ENCODE measurements at regions not wholly inside any gene's neighbourhood (a gene's known extent, or its start where the extent isn't known, plus 50 kb on each side); places are given as distances from the start of the nearest gene placed in this dataset.

- no peak for TF ChIP-seq HDAC6 (IDR thresholded peaks at IDR 0.05; ENCODE audit: low read depth, low read length)
- no peak for TF ChIP-seq ZNF234 (CRISPR knock-in tag; conservative IDR thresholded peaks at IDR 0.05)
- no peak for TF ChIP-seq ZNF260 (CRISPR knock-in tag; IDR thresholded peaks at IDR 0.05; ENCODE audit: borderline replicate concordance, low read depth)
- TF ChIP-seq SNAPC2 (CRISPR knock-in tag; IDR thresholded peaks at IDR 0.05) = no peak
- no peak for TF ChIP-seq ZBTB25 (CRISPR knock-in tag; IDR thresholded peaks at IDR 0.05)
- TF ChIP-seq PITX1 (CRISPR knock-in tag; IDR thresholded peaks at IDR 0.05) = no peak
- TF ChIP-seq ZNF280D (CRISPR knock-in tag; IDR thresholded peaks at IDR 0.05) = no peak
- no peak for TF ChIP-seq RARA (CRISPR knock-in tag; IDR thresholded peaks at IDR 0.05)
- TF ChIP-seq GTF3A (CRISPR knock-in tag; conservative IDR thresholded peaks at IDR 0.05) = no peak
- no peak for TF ChIP-seq ZNF142 (CRISPR knock-in tag; IDR thresholded peaks at IDR 0.05)
- no peak for TF ChIP-seq SIN3B (IDR thresholded peaks at IDR 0.05; ENCODE audit: low read length)
- TF ChIP-seq CBX5 (CRISPR knock-in tag; IDR thresholded peaks at IDR 0.05; ENCODE audit: borderline replicate concordance) = no peak
- TF ChIP-seq NR2F1 (CRISPR knock-in tag; IDR thresholded peaks at IDR 0.05) = no peak
- TF ChIP-seq ELF3 (CRISPR knock-in tag; IDR thresholded peaks at IDR 0.05) = no peak
- no peak for TF ChIP-seq TAF15 (IDR thresholded peaks at IDR 0.05; ENCODE audit: low read depth, low read length, poor library complexity, severe bottlenecking)
- TF ChIP-seq REPIN1 (CRISPR knock-in tag; IDR thresholded peaks at IDR 0.05; ENCODE audit: borderline replicate concordance, low read depth) = no peak
- TF ChIP-seq ZNF225 (CRISPR knock-in tag; IDR thresholded peaks at IDR 0.05) = 0 out of 2 replicates have a peak, but pooled peaks have one; percentile 60
- TF ChIP-seq ZNF660 (CRISPR knock-in tag; IDR thresholded peaks at IDR 0.05; ENCODE audit: borderline replicate concordance, low read depth) = no peak
- TF ChIP-seq ZNF432 (CRISPR knock-in tag; IDR thresholded peaks at IDR 0.05; ENCODE audit: borderline replicate concordance) = no peak
- no peak for TF ChIP-seq FOXP1 (IDR thresholded peaks at IDR 0.05)
- no peak for TF ChIP-seq FOXP1 (CRISPR knock-in tag; IDR thresholded peaks at IDR 0.05)
- no peak for TF ChIP-seq NCOA2 (CRISPR knock-in tag; IDR thresholded peaks at IDR 0.05)
These were observed 117.6 kb upstream of the TMEM170B start (continued) for GRCh38 chr6:11419763-11420453.

All from HepG2 (cell line).